CD14-positive monocyte (primary cell): ENCODE measurements at regions not wholly inside any gene's neighbourhood (a gene's known extent, or its start where the extent isn't known, plus 50 kb on each side); places are given as distances from the start of the nearest gene placed in this dataset.

Experiments used
- DNase-seq, 3 donors: peaks; one replicate each; pipeline ENCODE4 v3.0.0-alpha.2; 2011 to 2022
- H2AFZ ChIP-seq: 2 replicates; pipeline ENCODE4 v1.6.0; 2012; ENCODE audit warnings: mild to moderate bottlenecking, low read depth, low read length, inconsistent platforms; ENCODE audit not compliant: insufficient read depth, poor library complexity, severe bottlenecking
- H3K27ac ChIP-seq, 2 donors: 1 replicate in 1 of 2; 2 replicates in 1 of 2; pipeline ENCODE4 v1.5.1; 2012 to 2013; ENCODE audit warnings: low read length in 2 of 2, control low read depth in 1 of 2, inconsistent platforms in 1 of 2, low read depth in 1 of 2, mild to moderate bottlenecking in 1 of 2
- H3K27me3 ChIP-seq, 2 donors: one replicate each; pipeline versions ENCODE4 v1.6.0 to v1.6.1; 2011 to 2013; ENCODE audit warnings: low read length in 2 of 2; ENCODE audit not compliant: control insufficient read depth in 2 of 2, insufficient read depth in 2 of 2
- H3K36me3 ChIP-seq, 2 donors: replicated peaks in 1 of 2; 1 replicate in 1 of 2; 2 replicates in 1 of 2; pipeline versions ENCODE4 v1.5.1 to v1.6.1; 2012 to 2013; ENCODE audit warnings: low read length in 2 of 2, control low read depth in 1 of 2, inconsistent platforms in 1 of 2, mild to moderate bottlenecking in 1 of 2; ENCODE audit not compliant: insufficient read depth in 2 of 2, control insufficient read depth in 1 of 2
- H3K4me1 ChIP-seq, 2 donors: 1 replicate in 1 of 2; 2 replicates in 1 of 2; pipeline versions ENCODE4 v1.5.1 to v1.6.1; 2012 to 2013; ENCODE audit warnings: low read length in 2 of 2, control low read depth in 1 of 2, inconsistent platforms in 1 of 2, mild to moderate bottlenecking in 1 of 2, moderate library complexity in 1 of 2; ENCODE audit not compliant: insufficient read depth in 2 of 2, control insufficient read depth in 1 of 2
- H3K4me2 ChIP-seq: replicated peaks from 2 replicates; pipeline ENCODE3; 2012; ENCODE audit warnings: low read length, moderate library complexity, mild to moderate bottlenecking; ENCODE audit not compliant: poor library complexity, severe bottlenecking; ENCODE audit errors: extremely low read depth
- H3K4me3 ChIP-seq, 3 experiments: fragments of 200-600 bp in 1 of 3; sonication (generic) in 1 of 3; replicated peaks in 1 of 3; 1 replicate in 2 of 3; 2 replicates in 1 of 3; pipeline ENCODE4 v1.5.1; 2011 to 2013; ENCODE audit warnings: low read length in 3 of 3, mild to moderate bottlenecking in 3 of 3, control low read depth in 2 of 3, low read depth in 2 of 3, inconsistent platforms in 1 of 3, moderate library complexity in 1 of 3
- H3K79me2 ChIP-seq: 2 replicates; pipeline ENCODE4 v1.6.0; 2012; ENCODE audit warnings: mild to moderate bottlenecking, control low read depth, inconsistent platforms, low read length, moderate library complexity; ENCODE audit not compliant: insufficient read depth
- H3K9ac ChIP-seq: 2 replicates; pipeline ENCODE4 v1.6.0; 2017; ENCODE audit warnings: low read length, mild to moderate bottlenecking; ENCODE audit not compliant: insufficient read depth, poor library complexity, severe bottlenecking
- H3K9me3 ChIP-seq, 2 donors: replicated peaks in 1 of 2; 1 replicate in 1 of 2; 2 replicates in 1 of 2; pipeline versions ENCODE4 v1.5.1 to v1.6.1; 2012 to 2013; ENCODE audit warnings: low read length in 2 of 2, control low read depth in 1 of 2; ENCODE audit not compliant: control insufficient read depth in 1 of 2, insufficient read depth in 1 of 2
- H4K20me1 ChIP-seq: 2 replicates; pipeline ENCODE4 v1.6.0; 2012; ENCODE audit warnings: mild to moderate bottlenecking, low read length, control low read depth, moderate library complexity; ENCODE audit not compliant: insufficient read depth
- H3K27ac Mint-ChIP-seq, 7 donors: one replicate each; pipeline ENCODE4 v1.8.0; 2020; ENCODE audit warnings: mild to moderate bottlenecking in 7 of 7, mixed read lengths in 7 of 7, moderate library complexity in 6 of 7, inconsistent platforms in 2 of 7
- H3K27me3 Mint-ChIP-seq, 3 donors: one replicate each; pipeline ENCODE4 v1.8.0; 2021 to 2022; ENCODE audit warnings: low read depth in 3 of 3, mild to moderate bottlenecking in 3 of 3, mixed read lengths in 3 of 3, moderate library complexity in 3 of 3, inconsistent platforms in 1 of 3
- H3K36me3 Mint-ChIP-seq, 2 donors: one replicate each; pipeline ENCODE4 v1.8.0; 2020; ENCODE audit warnings: mixed read lengths in 2 of 2, inconsistent platforms in 1 of 2, mild to moderate bottlenecking in 1 of 2
- H3K4me1 Mint-ChIP-seq: one replicate; pipeline ENCODE4 v1.8.0; 2020; ENCODE audit warnings: mild to moderate bottlenecking, mixed read lengths
- H3K4me3 Mint-ChIP-seq, 2 donors: one replicate each; pipeline ENCODE4 v1.8.0; 2020; ENCODE audit warnings: mild to moderate bottlenecking in 2 of 2, mixed read lengths in 2 of 2, moderate library complexity in 1 of 2
- H3K9me3 Mint-ChIP-seq, 7 donors: one replicate each; pipeline ENCODE4 v1.8.0; 2020 to 2022; ENCODE audit warnings: mixed read lengths in 7 of 7, mild to moderate bottlenecking in 6 of 7, moderate library complexity in 6 of 7, inconsistent platforms in 2 of 7
- CTCF ChIP-seq: fragments of 200-600 bp; IDR thresholded peaks from one replicate; pipeline ENCODE4 v1.8.0; 2022; ENCODE audit warnings: antibody characterized with exemption, mild to moderate bottlenecking
- WGBS: methylation state at CpG from one replicate; pipeline ENCODE4 v1.1.5; 2013; ENCODE audit warnings: missing lambda C conversion rate; ENCODE audit not compliant: insufficient coverage; 5-methylcytosine and 5-hydroxymethylcytosine counted together
- intact Hi-C, 2 donors: fragments of 100-400 bp; cut with micrococcal nuclease; formaldehyde crosslinking; loops; one replicate each; pipeline versions ENCODE4 v1.15.0 to v1.15.1; 2023

GRCh38 chr7:46296526-46296925, 375.5 kb upstream of the IGFBP3 start:
- H3K4me1 Mint-ChIP-seq = no peaks in the 10 kb centered on the region
- H3K4me2 ChIP-seq = no peak overlapping the region
- no peak overlapping the region for H3K9ac ChIP-seq
- no peak overlapping the region for H2AFZ ChIP-seq
- TF ChIP-seq CTCF = no peak
- H3K9me3 ChIP-seq = no peaks in the 10 kb centered on the region
- no peak for DNase-seq
- no peak overlapping the region for H3K27ac Mint-ChIP-seq
- no peaks in the 10 kb centered on the region for H3K36me3 ChIP-seq
- no peak overlapping the region for H3K4me3 ChIP-seq
- no peaks in the 10 kb centered on the region for H4K20me1 ChIP-seq
- H3K27me3 ChIP-seq = no peaks in the 10 kb centered on the region
- peaks cover 2 to 7% (median 3%) of the 10 kb centered on the region in 7 donors for H3K9me3 Mint-ChIP-seq
- intact Hi-C loops = no loop called here
- no peaks in the 10 kb centered on the region for H3K27me3 Mint-ChIP-seq
- no peak overlapping the region for H3K27ac ChIP-seq
- no peak overlapping the region for H3K4me3 Mint-ChIP-seq
- H3K36me3 Mint-ChIP-seq = no peaks in the 10 kb centered on the region
- no peaks in the 10 kb centered on the region for H3K79me2 ChIP-seq
- no peaks in the 10 kb centered on the region for H3K4me1 ChIP-seq
- no CpG with 5 or more reads among the region's 1 CpG for WGBS

DNA sequence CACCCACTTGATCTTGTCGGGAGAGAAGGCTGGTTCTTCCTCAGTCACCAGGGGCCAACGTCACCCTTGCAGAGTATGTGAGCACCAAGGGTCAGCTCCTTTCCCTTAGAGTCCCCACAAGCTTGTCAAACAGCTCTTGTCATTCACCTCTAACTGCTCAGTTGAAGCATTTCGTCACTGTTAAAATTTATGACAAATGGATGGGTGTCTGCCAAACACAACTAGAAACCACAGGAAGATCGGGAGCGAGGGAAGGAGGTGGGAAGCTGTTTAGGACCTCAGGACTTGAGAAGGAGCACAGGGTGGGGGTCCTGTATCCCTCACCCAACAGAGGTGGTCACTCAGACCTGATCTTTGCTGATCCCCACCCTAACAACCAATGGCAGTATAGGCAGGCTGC, 373.3 kb upstream of the IGFBP3 start:
- no peak overlapping the region for H2AFZ ChIP-seq

More for the DNA sequence above, 373.3 kb upstream of the IGFBP3 start:
- H3K4me1 Mint-ChIP-seq = no peaks in the 10 kb centered on the region
- no peak overlapping the region for H3K27ac Mint-ChIP-seq
- DNase-seq = no peak
- no CpG with 5 or more reads among the region's 5 CpGs for WGBS
- H3K4me3 ChIP-seq = no peak overlapping the region
- no peaks in the 10 kb centered on the region for H3K79me2 ChIP-seq
- no peaks in the 10 kb centered on the region for H3K9me3 ChIP-seq
- peaks cover 2 to 11% (median 3%) of the 10 kb centered on the region in 7 donors for H3K9me3 Mint-ChIP-seq
- H3K4me1 ChIP-seq = no peaks in the 10 kb centered on the region
- no peaks in the 10 kb centered on the region for H3K36me3 Mint-ChIP-seq
- no peaks in the 10 kb centered on the region for H3K27me3 Mint-ChIP-seq
- H3K9ac ChIP-seq = no peak overlapping the region
- no peak overlapping the region for H3K4me2 ChIP-seq
- no peak overlapping the region for H3K4me3 Mint-ChIP-seq
- no peaks in the 10 kb centered on the region for H4K20me1 ChIP-seq
- no peaks in the 10 kb centered on the region for H3K27me3 ChIP-seq
- no peak overlapping the region for H3K27ac ChIP-seq
- intact Hi-C loops = no loop called here
- TF ChIP-seq CTCF = no peak
- no peaks in the 10 kb centered on the region for H3K36me3 ChIP-seq
